Middle frontal gyrus (tissue), 1 donor: ENCODE measurements at regions not wholly inside any gene's neighbourhood (a gene's known extent, or its start where the extent isn't known, plus 50 kb on each side); places are given as distances from the start of the nearest gene placed in this dataset.
"Not testable (repeated sequence)": the region's sequence is repeated elsewhere in the genome, so short reads cannot be mapped to it uniquely, and the experiment has no call there.

Experiments used
- DNase-seq: peaks from one replicate; pipeline ENCODE4 v3.0.0-alpha.2; 2015; ENCODE audit warnings: low spot score; ENCODE audit errors: extremely low spot score

GRCh38 chr6:1230689-1231605 lies 81.0 kb upstream of the FOXQ1 start:
- no peak for DNase-seq

DNA sequence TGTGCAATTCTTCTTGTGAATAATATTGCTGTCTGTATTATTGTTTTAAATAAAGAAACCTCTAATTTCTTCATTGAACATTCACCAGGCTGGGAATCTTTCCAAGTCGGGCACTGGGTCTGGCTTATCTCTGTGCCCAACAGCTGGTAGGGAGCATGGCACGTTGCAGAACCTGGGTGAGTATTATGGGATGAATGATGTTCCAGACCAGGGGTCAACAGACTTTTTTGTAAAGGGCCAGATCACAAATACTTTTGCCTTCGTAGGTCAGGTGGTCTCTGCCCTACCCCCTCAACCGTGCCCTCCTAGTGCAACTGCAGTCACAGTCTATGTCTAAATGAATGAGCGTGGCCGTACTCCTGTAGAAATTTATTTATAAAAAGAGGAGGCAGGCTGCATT lies 81.6 kb upstream of the FOXQ1 start:
- DNase-seq: no peak

GRCh38 chr6:1229808-1230207 lies 82.1 kb upstream of the FOXQ1 start:
- DNase-seq: no peak

DNA sequence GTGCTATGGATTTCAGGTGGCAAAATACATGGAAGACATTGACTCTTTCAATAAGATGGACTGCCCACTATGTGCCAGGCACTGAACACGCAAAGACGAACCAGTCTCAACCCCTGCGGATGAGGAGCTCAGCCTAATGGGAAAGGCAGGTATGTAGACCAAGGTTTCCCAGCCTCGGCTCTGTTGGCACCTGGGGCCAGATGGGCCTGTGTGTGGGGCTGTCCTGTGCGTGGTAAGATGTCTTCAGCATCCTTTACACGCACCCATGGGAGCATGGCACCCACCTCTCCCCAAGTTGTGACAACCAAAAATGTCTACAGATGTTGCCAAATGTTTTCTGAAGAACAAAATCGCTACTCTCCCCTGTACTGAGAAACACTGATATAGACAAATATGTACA lies 82.6 kb upstream of the FOXQ1 start:
- DNase-seq: no peak

- DNase-seq: no peak
Observed at GRCh38 chr6:1228754-1229191, 83.1 kb upstream of the FOXQ1 start.

DNA sequence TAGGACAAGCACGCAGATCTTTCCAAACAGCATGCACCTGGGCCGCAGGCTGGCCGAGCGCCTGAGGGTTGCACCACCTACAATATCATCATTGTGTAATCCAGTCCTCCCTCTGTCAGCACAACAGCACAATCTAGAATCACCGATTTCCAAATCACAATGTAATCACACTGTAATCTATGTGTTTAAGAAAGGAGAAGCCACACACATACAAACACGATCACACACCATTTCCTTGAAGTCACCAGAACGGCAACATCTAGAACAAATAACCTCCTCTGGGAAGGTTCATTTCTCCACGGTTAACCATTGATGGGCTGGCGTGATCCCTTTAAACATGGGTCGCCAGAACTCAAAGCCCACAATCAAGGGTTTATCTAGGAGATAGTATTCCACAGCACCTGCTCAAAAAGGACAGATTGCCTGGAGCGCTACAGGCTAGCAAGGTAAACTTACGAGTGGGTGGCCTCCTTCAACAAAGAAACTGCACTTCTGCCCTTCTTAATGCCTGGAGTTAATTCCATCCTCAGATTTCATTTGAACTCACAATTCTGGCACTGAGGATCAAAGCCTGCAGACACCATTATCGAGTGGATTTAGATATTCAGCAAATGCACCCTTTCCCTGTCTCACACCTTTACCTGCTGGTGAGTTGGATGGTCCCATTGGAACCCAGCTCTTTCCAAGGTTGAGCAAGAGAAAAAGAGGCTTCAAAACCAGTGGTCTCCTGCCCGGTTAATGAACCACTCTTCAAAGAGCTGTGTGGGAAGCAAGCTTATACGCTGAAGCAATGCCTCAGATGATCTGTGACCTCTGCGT lies 83.8 kb upstream of the FOXQ1 start:
- DNase-seq: no peak

GRCh38 chr6:1227600-1227934 lies 84.3 kb upstream of the FOXQ1 start:
- DNase-seq: no peak

GRCh38 chr6:1226277-1227099 lies 85.4 kb upstream of the FOXQ1 start:
- no peak for DNase-seq

GRCh38 chr6:1224514-1224913 lies 87.4 kb upstream of the FOXQ1 start:
- no peak for DNase-seq

DNA sequence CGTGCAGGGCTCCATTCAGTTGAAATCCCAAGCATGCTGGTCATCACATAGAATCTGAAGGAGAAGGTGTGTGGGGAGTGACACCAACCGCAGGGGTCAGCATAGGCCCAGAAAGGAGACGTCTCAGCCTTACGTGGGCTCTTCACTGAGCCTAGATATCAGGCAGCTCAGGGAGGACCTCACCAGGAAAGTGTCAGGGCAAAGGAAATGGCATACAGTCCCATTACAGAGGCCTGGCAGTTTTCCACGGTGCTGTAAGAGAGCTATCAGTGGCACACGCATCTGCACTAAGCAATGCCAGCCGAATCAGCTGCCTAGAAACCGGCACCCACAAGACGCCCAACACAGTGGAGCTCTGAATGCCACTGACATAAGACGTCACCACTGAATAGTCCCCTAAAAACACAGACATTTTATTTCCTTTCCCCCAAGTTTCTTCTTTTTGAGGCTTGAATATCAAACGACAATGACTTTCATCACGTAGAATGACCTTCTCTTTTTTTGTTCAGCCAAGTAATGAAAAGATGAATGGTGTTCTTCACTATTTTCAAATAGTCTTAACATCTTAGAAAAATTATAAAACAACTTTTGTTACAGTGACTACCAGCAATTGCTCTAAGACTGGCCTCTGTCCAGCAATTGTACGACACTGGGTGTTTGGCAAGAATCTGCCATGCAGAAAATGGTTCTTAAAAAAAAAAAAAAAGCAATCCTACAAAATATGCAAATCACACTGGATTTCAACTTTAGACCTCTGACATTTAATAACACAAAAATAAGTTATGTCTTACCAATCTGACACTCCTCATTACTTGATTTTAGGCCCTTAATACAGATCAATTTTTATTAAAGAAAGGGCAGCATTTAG lies 88.9 kb upstream of the FOXQ1 start:
- no peak for DNase-seq

DNA sequence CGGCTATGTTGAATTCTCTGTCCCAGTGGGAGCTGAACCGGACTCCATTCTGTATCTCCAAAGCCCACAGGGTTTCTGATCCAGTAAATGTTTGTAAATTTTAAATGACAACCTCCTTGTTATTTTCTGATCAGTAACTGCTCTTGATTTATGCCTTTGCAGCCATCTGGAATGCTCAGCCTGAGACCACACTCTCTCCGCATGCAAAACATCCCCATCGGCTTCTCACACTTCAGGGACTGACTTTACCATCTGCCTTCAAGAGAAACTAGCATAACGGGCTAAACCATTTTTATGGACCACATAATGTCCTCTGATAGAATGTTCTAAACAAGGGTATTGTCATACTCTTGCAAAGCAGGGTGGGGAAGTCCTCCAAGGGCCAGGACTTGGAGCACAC lies 94.5 kb upstream of the FOXQ1 start:
- no peak for DNase-seq

DNA sequence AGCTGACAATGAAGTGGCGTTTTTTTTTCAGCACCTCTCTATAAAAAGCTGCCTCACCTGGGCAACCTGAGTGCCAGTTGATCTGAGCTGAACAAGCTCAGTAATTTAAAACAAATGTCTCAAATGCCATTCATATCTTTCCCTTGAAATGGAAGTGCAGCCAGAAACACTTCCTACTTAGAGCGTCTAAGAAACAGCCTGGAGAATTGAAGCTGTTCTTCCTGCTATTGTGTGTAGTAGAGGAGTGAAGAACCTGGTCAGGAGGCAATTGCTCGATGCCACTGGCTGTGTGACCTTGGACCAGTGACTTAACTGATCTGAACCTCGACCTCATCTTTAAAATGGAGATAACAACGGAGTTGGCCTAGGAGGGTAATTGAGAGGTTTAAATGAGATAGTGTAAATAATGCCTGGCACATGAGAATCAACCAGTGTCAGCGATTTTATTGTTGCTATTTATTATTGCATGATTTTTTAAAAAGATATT lies 95.4 kb upstream of the FOXQ1 start:
- DNase-seq: no peak

DNA sequence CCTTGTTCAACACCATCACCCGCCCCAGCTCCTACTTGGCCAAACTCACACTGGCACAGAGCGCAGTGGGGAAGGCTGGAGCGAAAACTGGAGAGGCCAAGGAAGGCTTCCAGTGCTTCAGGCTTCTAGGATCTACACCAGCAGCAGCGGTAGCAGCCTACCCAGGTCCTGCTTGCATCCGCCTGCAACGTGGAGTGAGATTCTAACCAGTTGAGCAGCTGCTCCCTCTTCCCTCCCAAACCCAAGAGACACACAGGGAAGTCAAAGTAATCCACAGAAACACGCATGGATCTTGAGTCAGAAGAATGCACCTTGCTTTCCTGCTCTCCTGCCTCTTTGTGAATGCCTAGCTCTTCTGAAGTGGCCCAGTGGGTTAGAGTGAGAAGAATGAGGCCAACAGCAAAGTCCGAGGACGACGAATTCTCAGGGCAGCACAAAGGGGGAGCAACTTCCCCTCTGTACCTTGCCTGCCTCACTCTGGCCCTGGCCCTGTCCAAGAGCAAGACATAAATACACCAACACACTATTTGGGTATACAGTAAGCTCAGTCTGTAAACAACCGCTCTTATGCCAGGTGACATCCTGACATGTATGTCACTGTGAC lies 95.9 kb upstream of the FOXQ1 start:
- DNase-seq: no peak

GRCh38 chr6:1215023-1215422 lies 96.9 kb upstream of the FOXQ1 start:
- DNase-seq: no peak

GRCh38 chr6:1212919-1213318 lies 99.0 kb upstream of the FOXQ1 start:
- no peak for DNase-seq

- not testable (repeated sequence) for DNase-seq
Observed at GRCh38 chr6:1212138-1212537, 99.8 kb upstream of the FOXQ1 start.

GRCh38 chr6:1210631-1211030 lies 101.3 kb upstream of the FOXQ1 start:
- not testable (repeated sequence) for DNase-seq

GRCh38 chr6:1208876-1209275 lies 103.0 kb upstream of the FOXQ1 start:
- no peak for DNase-seq

- no peak for DNase-seq
Observed at GRCh38 chr6:1203546-1203945, 108.4 kb upstream of the FOXQ1 start.

- no peak for DNase-seq
Observed at GRCh38 chr6:1202201-1202600, 109.7 kb upstream of the FOXQ1 start.
